GM12878 (cell line): ENCODE measurements at regions not wholly inside any gene's neighbourhood (a gene's known extent, or its start where the extent isn't known, plus 50 kb on each side); places are given as distances from the start of the nearest gene placed in this dataset.

Experiments
- ATAC-seq: fragments of 200-7000 bp; cut with Tn5 transposase; 3 replicates; pipeline ENCODE4 v1.9.1; 2020; ENCODE audit warnings: mild to moderate bottlenecking, moderate library complexity
- BruUV-seq: library from RNA; stranded (reverse); fragments of 400-500 nt; replicated peaks from 2 replicates; lab custom pipeline; 2021; lab: Mats Ljungman, UMichigan
- CTCF ChIA-PET: fragments of 300-600 bp; sonication (Branson Sonifier 250); formaldehyde crosslinking; extraction: SDS; loops from one replicate; lab custom pipeline; 2021; ENCODE audit warnings: inconsistent platforms; lab: Yijun Ruan, JAX
- POLR2A ChIA-PET: fragments of 350-600 bp; formaldehyde crosslinking; extraction: SDS; loops from one replicate; lab custom pipeline; 2021; ENCODE audit warnings: inconsistent platforms; lab: Charles Lee
- RAD21 ChIA-PET: fragments of 300-600 bp; sonication (Branson Sonifier 250); formaldehyde crosslinking; loops from one replicate; lab custom pipeline; 2023; ENCODE audit warnings: antibody characterized with exemption; ENCODE audit not compliant: unreplicated experiment; lab: Charles Lee
- SMC1A ChIA-PET: fragments of 300-600 bp; sonication (Branson Sonifier 250); formaldehyde crosslinking; loops from one replicate; lab custom pipeline; 2023; ENCODE audit not compliant: unreplicated experiment, uncharacterized antibody; lab: Charles Lee
- DNase-seq: peaks from one replicate; pipeline ENCODE4 v3.0.0-alpha.2; 2011; ENCODE audit warnings: low read depth, low spot score
- FAIRE-seq: peaks from 3 replicates; lab custom pipeline; 2011; peaks lifted over from hg19 to GRCh38; lab: Jason Lieb, UNC
- H2AFZ ChIP-seq: 2 replicates; pipeline ENCODE4 v1.6.0; 2011; ENCODE audit warnings: low read depth, low read length, control low read depth; ENCODE audit not compliant: control insufficient read depth
- H3K27ac ChIP-seq: 2 replicates; pipeline ENCODE4 v1.5.1; 2011; ENCODE audit warnings: control low read depth; ENCODE audit not compliant: control insufficient read depth, insufficient read depth
- H3K27me3 ChIP-seq, 2 experiments: replicated peaks in 1 of 2; 2 replicates each; pipeline versions ENCODE4 v1.6.0 to v1.6.1; 2011; ENCODE audit warnings: low read length in 1 of 2; ENCODE audit not compliant: control insufficient read depth in 2 of 2, insufficient read depth in 2 of 2
- H3K36me3 ChIP-seq, 2 experiments: 2 replicates each; pipeline ENCODE4 v1.5.1; 2011; ENCODE audit warnings: low read length in 1 of 2; ENCODE audit not compliant: control insufficient read depth in 2 of 2, insufficient read depth in 2 of 2
- H3K4me1 ChIP-seq: 2 replicates; pipeline ENCODE4 v1.6.1; 2011; ENCODE audit warnings: mild to moderate bottlenecking, low read length, moderate library complexity, mixed read lengths; ENCODE audit not compliant: control insufficient read depth, insufficient read depth
- H3K4me2 ChIP-seq: 2 replicates; pipeline ENCODE4 v1.6.0; 2011; ENCODE audit warnings: control low read depth; ENCODE audit not compliant: control insufficient read depth, insufficient read depth
- H3K4me3 ChIP-seq: fragments of 200-600 bp; sonication (generic); 2 replicates; pipeline ENCODE4 v1.5.1; 2016
- H3K79me2 ChIP-seq: 2 replicates; pipeline ENCODE4 v1.6.0; 2011; ENCODE audit warnings: low read length; ENCODE audit not compliant: control insufficient read depth, insufficient read depth
- H3K9ac ChIP-seq: 2 replicates; pipeline ENCODE4 v1.8.0; 2011; ENCODE audit warnings: low read length, control low read depth, mixed read lengths; ENCODE audit not compliant: control insufficient read depth, insufficient read depth
- H3K9me3 ChIP-seq: replicated peaks from 3 replicates; pipeline ENCODE4 v1.5.1; 2011; ENCODE audit warnings: mild to moderate bottlenecking, low read length; ENCODE audit not compliant: control insufficient read depth, insufficient read depth
- H4K20me1 ChIP-seq: 2 replicates; pipeline ENCODE4 v1.6.0; 2011; ENCODE audit not compliant: control insufficient read depth, insufficient read depth
- EGR1 ChIP-seq, 2 experiments: IDR thresholded peaks; 1 replicate in 1 of 2; 2 replicates in 1 of 2; pipeline ENCODE4 v1.6.1; 2011 to 2012; ENCODE audit warnings: low read depth in 2 of 2, low read length in 2 of 2, borderline replicate concordance in 1 of 2, mild to moderate bottlenecking in 1 of 2, moderate library complexity in 1 of 2
- IKZF1 ChIP-seq: fragments of 450-650 bp; conservative IDR thresholded peaks from 2 replicates; pipeline ENCODE4 v1.6.1; 2017; ENCODE audit warnings: antibody characterized with exemption, mild to moderate bottlenecking
- IRF4 ChIP-seq: IDR thresholded peaks from 2 replicates; pipeline ENCODE4 v1.6.1; 2011; ENCODE audit warnings: low read depth, low read length
- MEF2A ChIP-seq: IDR thresholded peaks from 2 replicates; pipeline ENCODE4 v1.6.1; 2011; ENCODE audit warnings: low read depth, mild to moderate bottlenecking, low read length, moderate library complexity; ENCODE audit not compliant: insufficient read depth
- NR2C1 ChIP-seq: fragments of 450-650 bp; IDR thresholded peaks from 2 replicates; pipeline ENCODE4 v1.6.1; 2017; ENCODE audit warnings: antibody characterized with exemption, mild to moderate bottlenecking, moderate library complexity
- SIX5 ChIP-seq: IDR thresholded peaks from 2 replicates; pipeline ENCODE4 v1.6.1; 2011; ENCODE audit warnings: mild to moderate bottlenecking, low read depth, low read length, moderate library complexity; ENCODE audit not compliant: severe bottlenecking
- SUZ12 ChIP-seq: fragments of 200-600 bp; sonication (generic); IDR thresholded peaks from one replicate; pipeline ENCODE4 v1.6.1; 2018; ENCODE audit warnings: antibody characterized with exemption, mild to moderate bottlenecking; ENCODE audit not compliant: unreplicated experiment
- ZNF24 ChIP-seq: fragments of 450-650 bp; IDR thresholded peaks from 2 replicates; pipeline ENCODE4 v1.6.1; 2017; ENCODE audit warnings: antibody characterized with exemption, mild to moderate bottlenecking
- ZSCAN29 ChIP-seq: fragments of 450-650 bp; IDR thresholded peaks from 2 replicates; pipeline ENCODE4 v1.6.1; 2017; ENCODE audit warnings: mild to moderate bottlenecking, moderate library complexity
- WGBS: methylation state at CpG from one replicate; pipeline ENCODE4 v1.1.6; 2016; ENCODE audit warnings: low lambda C conversion rate; ENCODE audit not compliant: insufficient replicate concordance, insufficient coverage; ENCODE audit errors: missing lambda C conversion rate; 5-methylcytosine and 5-hydroxymethylcytosine counted together
- in situ Hi-C: fragments of 300-500 bp; cut with MboI; formaldehyde crosslinking; loops from 9 replicates; pipeline ENCODE4 v1.14.3; 2018; ENCODE audit warnings: mixed read lengths
- intact Hi-C: fragments of 100-400 bp; cut with micrococcal nuclease; formaldehyde crosslinking; loops from one replicate; pipeline ENCODE4 v1.14.2; 2022; ENCODE audit not compliant: unreplicated experiment
- TF ChIP-seq, protein P1 (sequence below): IDR thresholded peaks from 2 replicates; pipeline ENCODE4 v1.6.1; 2012; ENCODE audit warnings: mild to moderate bottlenecking, low read depth, low read length
- TF ChIP-seq, protein P2 (sequence below): IDR thresholded peaks from 2 replicates; pipeline ENCODE4 v1.6.1; 2011; ENCODE audit warnings: low read depth, mild to moderate bottlenecking, low read length, moderate library complexity, borderline replicate concordance; ENCODE audit errors: extremely low read depth
- TF ChIP-seq, protein P3 (sequence below): IDR thresholded peaks from 2 replicates; pipeline ENCODE4 v1.6.1; 2012; ENCODE audit warnings: improper control_type of control experiment, low read depth, low read length; ENCODE audit not compliant: insufficient replicate concordance
- TF ChIP-seq, protein P4 (sequence below): fragments of 450-650 bp; formaldehyde crosslinking; IDR thresholded peaks from 2 replicates; pipeline ENCODE4 v1.4.0; 2022; ENCODE audit warnings: mild to moderate bottlenecking, moderate library complexity

DNA sequence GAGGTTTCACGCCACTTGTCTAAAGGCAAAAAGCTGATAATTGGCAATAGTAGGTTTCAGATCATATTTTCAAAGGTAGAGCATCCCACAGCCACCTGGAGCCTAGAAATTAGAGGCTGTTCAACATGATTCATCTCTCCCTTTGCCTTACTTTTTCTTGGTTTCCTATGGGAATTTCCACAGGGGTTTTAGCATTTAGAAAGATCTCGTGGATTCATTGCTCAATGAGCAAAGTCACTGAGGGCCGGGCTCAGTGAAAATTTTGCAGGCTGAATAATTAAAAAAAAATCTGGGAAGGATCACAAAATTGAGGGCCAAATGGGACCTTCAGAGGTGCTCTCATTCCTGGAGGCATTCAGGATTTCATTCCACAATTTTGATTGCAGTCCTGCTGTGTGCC is 137.1 kb downstream of the VAPA start:
- Histone ChIP-seq H3K4me1 (no peaks in the 10 kb centered on the region), H3K9ac (no peak overlapping the region), H3K79me2 (no peaks in the 10 kb centered on the region), H3K4me3 (no peak overlapping the region), H3K36me3 (no peaks in the 10 kb centered on the region), H2AFZ (no peak overlapping the region), H4K20me1 (no peaks in the 10 kb centered on the region), H3K4me2 (no peak overlapping the region), H3K27ac (no peak overlapping the region), H3K9me3 (no peaks in the 10 kb centered on the region), H3K27me3 (peaks cover 0 to 2% of the 10 kb centered on the region in 2 experiments; a peak in 1 of 4 replicates)
- no TSS peak for BruUV-seq
- intact Hi-C loops (no loop called here), in situ Hi-C loops (no loop called here)
- FAIRE-seq (no peak), DNase-seq (no peak), ATAC-seq (no peak)
- 2% methylated on average over 3 of the region's 3 CpGs for WGBS
- CTCF ChIA-PET = no interaction called here
- SMC1A ChIA-PET = no interaction called here
- POLR2A ChIA-PET = no interaction called here
- RAD21 ChIA-PET = no interaction called here
- TF ChIP-seq SIX5 (no peak), ZNF24 (no peak), IKZF1 (no peak), EGR1 (IDR thresholded peaks at IDR 0.05; ENCODE audit: borderline replicate concordance in 1 of 2, low read depth in 2 of 2, low read length in 2 of 2) (no peak), IRF4 (no peak), SUZ12 (no peak), NR2C1 (no peak), MEF2A (no peak), ZSCAN29 (no peak)
- TF ChIP-seq, protein P1, sequence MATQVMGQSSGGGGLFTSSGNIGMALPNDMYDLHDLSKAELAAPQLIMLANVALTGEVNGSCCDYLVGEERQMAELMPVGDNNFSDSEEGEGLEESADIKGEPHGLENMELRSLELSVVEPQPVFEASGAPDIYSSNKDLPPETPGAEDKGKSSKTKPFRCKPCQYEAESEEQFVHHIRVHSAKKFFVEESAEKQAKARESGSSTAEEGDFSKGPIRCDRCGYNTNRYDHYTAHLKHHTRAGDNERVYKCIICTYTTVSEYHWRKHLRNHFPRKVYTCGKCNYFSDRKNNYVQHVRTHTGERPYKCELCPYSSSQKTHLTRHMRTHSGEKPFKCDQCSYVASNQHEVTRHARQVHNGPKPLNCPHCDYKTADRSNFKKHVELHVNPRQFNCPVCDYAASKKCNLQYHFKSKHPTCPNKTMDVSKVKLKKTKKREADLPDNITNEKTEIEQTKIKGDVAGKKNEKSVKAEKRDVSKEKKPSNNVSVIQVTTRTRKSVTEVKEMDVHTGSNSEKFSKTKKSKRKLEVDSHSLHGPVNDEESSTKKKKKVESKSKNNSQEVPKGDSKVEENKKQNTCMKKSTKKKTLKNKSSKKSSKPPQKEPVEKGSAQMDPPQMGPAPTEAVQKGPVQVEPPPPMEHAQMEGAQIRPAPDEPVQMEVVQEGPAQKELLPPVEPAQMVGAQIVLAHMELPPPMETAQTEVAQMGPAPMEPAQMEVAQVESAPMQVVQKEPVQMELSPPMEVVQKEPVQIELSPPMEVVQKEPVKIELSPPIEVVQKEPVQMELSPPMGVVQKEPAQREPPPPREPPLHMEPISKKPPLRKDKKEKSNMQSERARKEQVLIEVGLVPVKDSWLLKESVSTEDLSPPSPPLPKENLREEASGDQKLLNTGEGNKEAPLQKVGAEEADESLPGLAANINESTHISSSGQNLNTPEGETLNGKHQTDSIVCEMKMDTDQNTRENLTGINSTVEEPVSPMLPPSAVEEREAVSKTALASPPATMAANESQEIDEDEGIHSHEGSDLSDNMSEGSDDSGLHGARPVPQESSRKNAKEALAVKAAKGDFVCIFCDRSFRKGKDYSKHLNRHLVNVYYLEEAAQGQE = no peak
- TF ChIP-seq, protein P2, sequence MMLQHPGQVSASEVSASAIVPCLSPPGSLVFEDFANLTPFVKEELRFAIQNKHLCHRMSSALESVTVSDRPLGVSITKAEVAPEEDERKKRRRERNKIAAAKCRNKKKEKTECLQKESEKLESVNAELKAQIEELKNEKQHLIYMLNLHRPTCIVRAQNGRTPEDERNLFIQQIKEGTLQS = no peak
- TF ChIP-seq, protein P3, sequence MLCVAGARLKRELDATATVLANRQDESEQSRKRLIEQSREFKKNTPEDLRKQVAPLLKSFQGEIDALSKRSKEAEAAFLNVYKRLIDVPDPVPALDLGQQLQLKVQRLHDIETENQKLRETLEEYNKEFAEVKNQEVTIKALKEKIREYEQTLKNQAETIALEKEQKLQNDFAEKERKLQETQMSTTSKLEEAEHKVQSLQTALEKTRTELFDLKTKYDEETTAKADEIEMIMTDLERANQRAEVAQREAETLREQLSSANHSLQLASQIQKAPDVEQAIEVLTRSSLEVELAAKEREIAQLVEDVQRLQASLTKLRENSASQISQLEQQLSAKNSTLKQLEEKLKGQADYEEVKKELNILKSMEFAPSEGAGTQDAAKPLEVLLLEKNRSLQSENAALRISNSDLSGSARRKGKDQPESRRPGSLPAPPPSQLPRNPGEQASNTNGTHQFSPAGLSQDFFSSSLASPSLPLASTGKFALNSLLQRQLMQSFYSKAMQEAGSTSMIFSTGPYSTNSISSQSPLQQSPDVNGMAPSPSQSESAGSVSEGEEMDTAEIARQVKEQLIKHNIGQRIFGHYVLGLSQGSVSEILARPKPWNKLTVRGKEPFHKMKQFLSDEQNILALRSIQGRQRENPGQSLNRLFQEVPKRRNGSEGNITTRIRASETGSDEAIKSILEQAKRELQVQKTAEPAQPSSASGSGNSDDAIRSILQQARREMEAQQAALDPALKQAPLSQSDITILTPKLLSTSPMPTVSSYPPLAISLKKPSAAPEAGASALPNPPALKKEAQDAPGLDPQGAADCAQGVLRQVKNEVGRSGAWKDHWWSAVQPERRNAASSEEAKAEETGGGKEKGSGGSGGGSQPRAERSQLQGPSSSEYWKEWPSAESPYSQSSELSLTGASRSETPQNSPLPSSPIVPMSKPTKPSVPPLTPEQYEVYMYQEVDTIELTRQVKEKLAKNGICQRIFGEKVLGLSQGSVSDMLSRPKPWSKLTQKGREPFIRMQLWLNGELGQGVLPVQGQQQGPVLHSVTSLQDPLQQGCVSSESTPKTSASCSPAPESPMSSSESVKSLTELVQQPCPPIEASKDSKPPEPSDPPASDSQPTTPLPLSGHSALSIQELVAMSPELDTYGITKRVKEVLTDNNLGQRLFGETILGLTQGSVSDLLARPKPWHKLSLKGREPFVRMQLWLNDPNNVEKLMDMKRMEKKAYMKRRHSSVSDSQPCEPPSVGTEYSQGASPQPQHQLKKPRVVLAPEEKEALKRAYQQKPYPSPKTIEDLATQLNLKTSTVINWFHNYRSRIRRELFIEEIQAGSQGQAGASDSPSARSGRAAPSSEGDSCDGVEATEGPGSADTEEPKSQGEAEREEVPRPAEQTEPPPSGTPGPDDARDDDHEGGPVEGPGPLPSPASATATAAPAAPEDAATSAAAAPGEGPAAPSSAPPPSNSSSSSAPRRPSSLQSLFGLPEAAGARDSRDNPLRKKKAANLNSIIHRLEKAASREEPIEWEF = no peak
- TF ChIP-seq, protein P4, sequence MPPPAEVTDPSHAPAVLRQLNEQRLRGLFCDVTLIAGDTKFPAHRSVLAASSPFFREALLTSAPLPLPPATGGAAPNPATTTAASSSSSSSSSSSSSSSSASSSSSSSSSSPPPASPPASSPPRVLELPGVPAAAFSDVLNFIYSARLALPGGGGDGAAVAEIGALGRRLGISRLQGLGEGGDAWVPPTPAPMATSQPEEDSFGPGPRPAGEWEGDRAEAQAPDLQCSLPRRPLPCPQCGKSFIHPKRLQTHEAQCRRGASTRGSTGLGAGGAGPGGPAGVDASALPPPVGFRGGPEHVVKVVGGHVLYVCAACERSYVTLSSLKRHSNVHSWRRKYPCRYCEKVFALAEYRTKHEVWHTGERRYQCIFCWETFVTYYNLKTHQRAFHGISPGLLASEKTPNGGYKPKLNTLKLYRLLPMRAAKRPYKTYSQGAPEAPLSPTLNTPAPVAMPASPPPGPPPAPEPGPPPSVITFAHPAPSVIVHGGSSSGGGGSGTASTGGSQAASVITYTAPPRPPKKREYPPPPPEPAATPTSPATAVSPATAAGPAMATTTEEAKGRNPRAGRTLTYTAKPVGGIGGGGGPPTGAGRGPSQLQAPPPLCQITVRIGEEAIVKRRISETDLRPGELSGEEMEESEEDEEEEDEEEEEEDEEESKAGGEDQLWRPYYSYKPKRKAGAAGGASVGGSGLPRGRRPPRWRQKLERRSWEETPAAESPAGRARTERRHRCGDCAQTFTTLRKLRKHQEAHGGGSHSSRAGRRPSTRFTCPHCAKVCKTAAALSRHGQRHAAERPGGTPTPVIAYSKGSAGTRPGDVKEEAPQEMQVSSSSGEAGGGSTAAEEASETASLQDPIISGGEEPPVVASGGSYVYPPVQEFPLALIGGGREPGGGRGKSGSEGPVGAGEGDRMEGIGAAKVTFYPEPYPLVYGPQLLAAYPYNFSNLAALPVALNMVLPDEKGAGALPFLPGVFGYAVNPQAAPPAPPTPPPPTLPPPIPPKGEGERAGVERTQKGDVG (CRISPR knock-in tag) = no peak
